ENCODE measurements at regions not wholly inside any gene's neighbourhood (a gene's known extent, or its start where the extent isn't known, plus 50 kb on each side); places are given as distances from the start of the nearest gene placed in this dataset.
A peak's percentile ranks its signal among the peaks of the same experiment; 100 is the strongest.
"Not testable (repeated sequence)": the region's sequence is repeated elsewhere in the genome, so short reads cannot be mapped to it uniquely, and the experiment has no call there.

GRCh38 chr3:110512961-110513360, 558.7 kb upstream of the NECTIN3 start:
- peak; percentile 6 for DNase-seq (ENCODE audit: low read depth)
- no peak for TF ChIP-seq CTCF (IDR thresholded peaks at IDR 0.05; ENCODE audit: insufficient read depth, low read depth, low read length, missing control alignments)

GRCh38 chr3:110518031-110518430, 553.6 kb upstream of the NECTIN3 start:
- H3K4me3 ChIP-seq (ENCODE audit: low read length): no peak overlapping the region
- peak; percentile 46 for DNase-seq (ENCODE audit: low read depth)
- TF ChIP-seq CTCF (IDR thresholded peaks at IDR 0.05; ENCODE audit: insufficient read depth, low read depth, low read length, missing control alignments): no peak

More at GRCh38 chr3:110512961-110513360, 558.7 kb upstream of the NECTIN3 start:
- no peak overlapping the region for H3K4me3 ChIP-seq (ENCODE audit: low read length)

- H3K4me3 ChIP-seq (ENCODE audit: low read length): no peak overlapping the region
- TF ChIP-seq CTCF (IDR thresholded peaks at IDR 0.05; ENCODE audit: insufficient read depth, low read depth, low read length, missing control alignments): no peak
- no peak for DNase-seq (ENCODE audit: low read depth)
Observed at GRCh38 chr3:110519071-110519470, 552.5 kb upstream of the NECTIN3 start.

GRCh38 chr3:110521019-110521418, 550.6 kb upstream of the NECTIN3 start:
- H3K4me3 ChIP-seq (ENCODE audit: low read length): no peak overlapping the region
- TF ChIP-seq CTCF (IDR thresholded peaks at IDR 0.05; ENCODE audit: insufficient read depth, low read depth, low read length, missing control alignments): no peak
- peak; percentile 81 for DNase-seq (ENCODE audit: low read depth)

GRCh38 chr3:110525558-110526064, 546.0 kb upstream of the NECTIN3 start:
- not testable (repeated sequence) for DNase-seq (ENCODE audit: low read depth)

GRCh38 chr3:110526777-110527727, 544.6 kb upstream of the NECTIN3 start:
- no peak for TF ChIP-seq CTCF (IDR thresholded peaks at IDR 0.05; ENCODE audit: insufficient read depth, low read depth, low read length, missing control alignments)
- DNase-seq (ENCODE audit: low read depth): peak; percentile 93
- no peak overlapping the region for H3K4me3 ChIP-seq (ENCODE audit: low read length)

More at GRCh38 chr3:110525558-110526064, 546.0 kb upstream of the NECTIN3 start:
- H3K4me3 ChIP-seq (ENCODE audit: low read length): not testable (repeated sequence)

GRCh38 chr3:110528305-110529121, 543.1 kb upstream of the NECTIN3 start:
- H3K4me3 ChIP-seq (ENCODE audit: low read length): no peak overlapping the region
- no peak for TF ChIP-seq CTCF (IDR thresholded peaks at IDR 0.05; ENCODE audit: insufficient read depth, low read depth, low read length, missing control alignments)
- no peak for DNase-seq (ENCODE audit: low read depth)

All from epithelial cell of esophagus (primary cell).